Neural cell (in vitro differentiated cells): ENCODE measurements at regions not wholly inside any gene's neighbourhood (a gene's known extent, or its start where the extent isn't known, plus 50 kb on each side); places are given as distances from the start of the nearest gene placed in this dataset.

ENCODE experiments used
- CTCF ChIP-seq: fragments of 450-650 bp; IDR thresholded peaks from 2 replicates; pipeline ENCODE4 v1.5.1; 2014; ENCODE audit warnings: antibody characterized with exemption, mild to moderate bottlenecking, moderate library complexity; ENCODE audit not compliant: poor library complexity, severe bottlenecking
- EZH2 ChIP-seq: fragments of 200-600, 300-800 bp; shearing (Covaris generic), sonication (generic); IDR thresholded peaks from 2 replicates; pipeline ENCODE4 v1.6.1; 2014; ENCODE audit warnings: antibody characterized with exemption, low read length, borderline replicate concordance, mild to moderate bottlenecking; ENCODE audit not compliant: insufficient read depth, poor library complexity, severe bottlenecking
- RAD21 ChIP-seq: fragments of 450-650 bp; conservative IDR thresholded peaks from 2 replicates; pipeline ENCODE4 v1.6.1; 2014; ENCODE audit warnings: antibody characterized with exemption, mild to moderate bottlenecking, moderate library complexity
- REST ChIP-seq: IDR thresholded peaks from 2 replicates; pipeline ENCODE4 v1.6.1; 2012; ENCODE audit warnings: borderline replicate concordance

- TF ChIP-seq CTCF (no peak), REST (no peak), EZH2 (no peak), RAD21 (no peak)
These were observed 279.4 kb downstream of the PTGER3 start for GRCh38 chr1:70768216-70768615.
